ENCODE measurements at regions not wholly inside any gene's neighbourhood (a gene's known extent, or its start where the extent isn't known, plus 50 kb on each side); places are given as distances from the start of the nearest gene placed in this dataset.

DNA sequence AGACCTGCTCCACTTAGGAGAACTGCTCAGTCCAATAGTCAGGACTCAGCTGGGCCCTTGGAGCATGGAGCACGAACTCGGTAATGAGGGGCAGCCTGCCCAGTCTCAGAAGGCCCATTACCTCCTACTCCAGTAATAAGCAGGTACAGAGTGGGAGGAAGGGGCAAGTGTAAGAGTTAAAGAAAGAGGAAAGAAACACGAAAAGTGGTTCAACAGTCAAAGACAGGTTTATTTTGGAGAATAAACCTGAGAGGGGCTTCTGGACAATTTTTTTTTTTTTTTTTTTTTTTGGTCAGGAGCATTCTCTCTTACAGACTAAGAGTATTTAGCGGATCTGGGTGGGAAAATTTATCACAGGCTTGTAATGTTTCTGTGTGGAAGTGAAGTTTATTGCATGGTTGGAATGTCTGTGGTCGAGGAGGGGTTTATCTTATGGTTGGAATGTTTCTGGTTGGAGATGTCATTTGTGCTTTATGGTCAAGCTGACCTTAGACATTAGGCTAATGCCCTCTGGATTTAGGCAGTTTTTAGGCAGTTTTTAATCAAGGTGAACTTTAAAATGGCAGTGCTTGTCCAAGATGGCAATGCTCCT lies 340.1 kb downstream of the BCKDHB start:
- WGBS, 2 experiments (ENCODE audit: extremely low coverage in 1 of 2, insufficient coverage in 1 of 2, insufficient read length in 1 of 2, insufficient replicate concordance in 2 of 2, low coverage in 1 of 2, low lambda C conversion rate in 2 of 2, missing lambda C conversion rate in 1 of 2) = 76% methylated on average over 5 of the region's 5 CpGs; no CpG with 5 or more reads in 1 of the 2 experiments
- Histone ChIP-seq H3K4ac (replicated peaks; ENCODE audit: insufficient read length, low read depth, low read length) (no peak overlapping the region), H2BK15ac (ENCODE audit: low read length) (no peak overlapping the region), H3K9ac (replicated peaks in 1 of 4; ENCODE audit: extremely low read depth in 1 of 4, low read depth in 3 of 4, low read length in 3 of 4) (no peak overlapping the region), H3K23me2 (ENCODE audit: low read depth, low read length) (no peaks in the 10 kb centered on the region), H2AFZ (ENCODE audit: low read length) (no peak overlapping the region), H3K4me1 (replicated peaks in 1 of 4; ENCODE audit: control insufficient read depth in 3 of 4, insufficient read depth in 4 of 4, low read length in 3 of 4) (no peaks in the 10 kb centered on the region), H3K4me2 (ENCODE audit: insufficient read depth in 1 of 2, low read depth in 2 of 2, low read length in 2 of 2) (no peak overlapping the region), H3K23ac (ENCODE audit: insufficient read length) (no peak overlapping the region), H3K4me3 (ENCODE audit: extremely low read depth in 1 of 4, insufficient read depth in 2 of 4, low read depth in 3 of 4, low read length in 4 of 4) (no peak overlapping the region), H4K20me1 (replicated peaks in 1 of 2; ENCODE audit: control insufficient read depth in 1 of 2, insufficient read depth in 2 of 2, low read length in 2 of 2) (no peaks in the 10 kb centered on the region), H3K56ac (replicated peaks; ENCODE audit: insufficient read length, low read depth, low read length) (no peak overlapping the region), H3K9me3 (ENCODE audit: insufficient read depth in 2 of 2, low read depth in 1 of 2, low read length in 1 of 2) (peaks cover 10 to 16% of the 10 kb centered on the region in 2 experiments), H2BK20ac (ENCODE audit: low read length) (no peak overlapping the region), H3K14ac (ENCODE audit: insufficient read length) (no peak overlapping the region), H4K5ac (ENCODE audit: insufficient read length, low read depth, low read length) (no peak overlapping the region), H3K18ac (ENCODE audit: extremely low read depth, low read length) (no peak overlapping the region), H2BK12ac (ENCODE audit: low read depth, low read length) (no peak overlapping the region), H3K36me3 (ENCODE audit: control insufficient read depth in 2 of 4, insufficient read depth in 4 of 4, low read length in 3 of 4) (0 out of 8 replicates have a peak, but pooled peaks cover 0 to 2% (median 0%) of the 10 kb centered on the region in 4 experiments), H2AK5ac (ENCODE audit: low read depth, low read length) (no peak overlapping the region), H3K27me3 (replicated peaks in 1 of 4; ENCODE audit: control insufficient read depth in 3 of 4, extremely low read depth in 1 of 4, insufficient read depth in 3 of 4, low read length in 3 of 4) (no peaks in the 10 kb centered on the region), H3K79me2 (ENCODE audit: control insufficient read depth in 1 of 2, insufficient read depth in 2 of 2, low read length in 2 of 2) (no peaks in the 10 kb centered on the region), H3K27ac (ENCODE audit: low read depth, low read length) (no peak overlapping the region), H3K79me1 (ENCODE audit: low read depth, low read length) (no peaks in the 10 kb centered on the region), H4K8ac (ENCODE audit: extremely low read depth, insufficient read depth, low read length) (no peak overlapping the region), H2BK120ac (replicated peaks; ENCODE audit: low read depth, low read length) (no peak overlapping the region), H2BK5ac (ENCODE audit: low read depth, low read length) (no peak overlapping the region), H4K91ac (replicated peaks; ENCODE audit: insufficient read length, low read length) (no peak overlapping the region)
- ChIA-PET CTCF (ENCODE audit: partially characterized antibody) (interaction anchor here (0.9 kb wide), 1 partner anchor 94 kb away, joined by 3 read pairs; no protein-coding TSS in a partner anchor), POLR2A (ENCODE audit: partially characterized antibody) (no interaction called here)
- DNase-seq (ENCODE audit: low read depth in 1 of 2, low spot score in 2 of 2) = no peak
- no peak for TF ChIP-seq KDM1A (IDR thresholded peaks at IDR 0.05; ENCODE audit: borderline replicate concordance, low read length)
- TF ChIP-seq KDM5A (IDR thresholded peaks at IDR 0.05; ENCODE audit: low read length) = no peak
- no peak for TF ChIP-seq SIX5 (IDR thresholded peaks at IDR 0.05; ENCODE audit: low read depth, low read length)
- no peak for TF ChIP-seq SP1 (IDR thresholded peaks at IDR 0.05; ENCODE audit: low read depth, low read length)
- no peak for TF ChIP-seq JUN (IDR thresholded peaks at IDR 0.05; ENCODE audit: low read depth, low read length)
- FAIRE-seq = no peak

Measured in H1 (cell line).